VCaP (cell line): ENCODE measurements at regions not wholly inside any gene's neighbourhood (a gene's known extent, or its start where the extent isn't known, plus 50 kb on each side); places are given as distances from the start of the nearest gene placed in this dataset.
"Not testable (repeated sequence)": the region's sequence is repeated elsewhere in the genome, so short reads cannot be mapped to it uniquely, and the experiment has no call there.

Experiments
- H3K27ac ChIP-seq: fragments of 450-650 bp; 2 replicates; pipeline ENCODE4 v1.5.1; 2017
- CTCF ChIP-seq: fragments of 450-650 bp; conservative IDR thresholded peaks from 2 replicates; pipeline ENCODE4 v1.5.1; 2017; ENCODE audit warnings: mild to moderate bottlenecking, moderate library complexity

- TF ChIP-seq CTCF = no peak
- H3K27ac ChIP-seq = no peak overlapping the region
These were observed 179.6 kb downstream of the FAM124B start for GRCh38 chr2:224222291-224222690.

GRCh38 chr2:224221455-224221913 lies 180.4 kb downstream of the FAM124B start:
- TF ChIP-seq CTCF = no peak
- no peak overlapping the region for H3K27ac ChIP-seq

- H3K27ac ChIP-seq = no peak overlapping the region
- TF ChIP-seq CTCF = no peak
These were observed 181.2 kb downstream of the FAM124B start for GRCh38 chr2:224220586-224221255.

- H3K27ac ChIP-seq = no peak overlapping the region
- no peak for TF ChIP-seq CTCF
These were observed 180.7 kb upstream of the SERPINE2 start for GRCh38 chr2:224219781-224220180.

- H3K27ac ChIP-seq = no peak overlapping the region
- TF ChIP-seq CTCF = no peak
These were observed 178.9 kb upstream of the SERPINE2 start for GRCh38 chr2:224217962-224218347.

DNA sequence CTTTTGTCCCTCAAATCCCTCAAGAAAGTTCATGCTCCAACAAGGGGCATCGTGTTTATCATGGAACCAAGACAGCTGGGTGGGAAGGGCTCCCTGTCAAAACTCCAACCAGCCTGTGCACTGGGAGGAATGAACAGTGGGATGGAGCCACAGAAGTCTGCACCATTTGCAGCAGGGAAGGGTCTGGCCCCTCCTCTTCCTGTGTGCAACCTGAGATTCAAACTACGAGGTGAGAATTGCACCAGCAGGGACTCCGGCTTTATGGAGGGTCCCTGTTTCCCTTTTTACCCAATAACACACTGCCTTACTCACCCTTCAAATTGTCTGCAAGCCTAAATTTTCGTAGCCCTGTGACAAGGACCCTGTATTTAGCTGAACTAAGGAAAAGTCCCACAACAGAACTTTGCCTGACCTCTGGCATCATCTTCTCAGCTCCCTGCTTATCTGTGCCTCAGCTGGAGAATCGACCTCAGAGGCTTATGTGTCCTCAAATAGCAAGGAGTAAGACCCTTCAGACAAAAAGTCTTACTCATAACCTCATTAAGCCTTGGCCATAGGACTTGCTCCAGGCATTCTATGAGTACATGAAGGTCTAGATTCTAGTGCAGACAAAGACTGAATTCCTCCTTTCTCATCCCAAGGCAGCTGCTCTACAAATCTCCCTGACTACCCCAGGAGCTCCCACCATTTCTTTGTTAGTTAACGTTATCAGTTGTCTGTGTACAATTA lies 178.3 kb upstream of the SERPINE2 start:
- H3K27ac ChIP-seq = no peak overlapping the region
- TF ChIP-seq CTCF = no peak

DNA sequence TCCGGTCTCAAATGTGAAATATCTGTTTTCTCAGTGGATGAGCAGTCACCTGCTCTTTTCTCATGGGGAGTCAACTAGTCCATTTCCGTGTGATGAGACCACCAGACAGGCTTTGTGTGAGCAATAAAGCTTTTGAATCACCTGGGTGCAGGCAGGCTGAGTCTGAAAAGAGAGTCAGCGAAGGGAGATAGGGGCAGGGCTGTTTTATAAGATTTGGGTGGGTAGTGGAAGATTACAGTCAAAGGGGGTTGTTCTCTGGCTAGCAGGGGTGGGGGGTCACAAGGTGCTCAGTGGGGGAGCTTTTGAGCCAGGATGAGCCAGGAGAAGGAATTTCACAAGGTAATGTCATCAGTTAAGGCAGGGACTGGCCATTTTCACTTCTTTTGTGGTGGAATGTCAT lies 176.5 kb upstream of the SERPINE2 start:
- H3K27ac ChIP-seq = not testable (repeated sequence)

- TF ChIP-seq CTCF = no peak
- no peak overlapping the region for H3K27ac ChIP-seq
These were observed 174.3 kb upstream of the SERPINE2 start for GRCh38 chr2:224213396-224213795.
